Uterus (tissue), 3 donors: ENCODE measurements at regions not wholly inside any gene's neighbourhood (a gene's known extent, or its start where the extent isn't known, plus 50 kb on each side); places are given as distances from the start of the nearest gene placed in this dataset.
"Not testable (repeated sequence)": the region's sequence is repeated elsewhere in the genome, so short reads cannot be mapped to it uniquely, and the experiment has no call there.

Experiments used
- DNase-seq, 2 donors: peaks; one replicate each; pipeline ENCODE4 v3.0.0-alpha.2; 2019 to 2020
- H3K27ac ChIP-seq, 2 donors: fragments of 200-600 bp; sonication (generic); 1 replicate in 1 of 2; 2 replicates in 1 of 2; pipeline ENCODE4 v1.5.1; 2016 to 2018
- H3K27me3 ChIP-seq, 2 donors: fragments of 200-600 bp; sonication (generic); one replicate each; pipeline ENCODE4 v1.5.1; 2018 to 2019; ENCODE audit warnings: control low read depth in 1 of 2
- H3K36me3 ChIP-seq, 2 donors: fragments of 200-600 bp; sonication (generic); one replicate each; pipeline ENCODE4 v1.5.1; 2019; ENCODE audit warnings: control low read depth in 1 of 2
- H3K4me1 ChIP-seq, 2 donors: fragments of 200-600 bp; sonication (generic); one replicate each; pipeline ENCODE4 v1.5.1; 2018 to 2019; ENCODE audit warnings: control low read depth in 1 of 2
- H3K4me3 ChIP-seq, 2 donors: fragments of 200-600 bp; sonication (generic); 1 replicate in 1 of 2; 2 replicates in 1 of 2; pipeline ENCODE4 v1.5.1; 2018 to 2019; ENCODE audit warnings: mild to moderate bottlenecking in 1 of 2
- H3K9me3 ChIP-seq, 2 donors: fragments of 200-600 bp; sonication (generic); one replicate each; pipeline ENCODE4 v1.5.1; 2019; ENCODE audit warnings: control low read depth in 1 of 2
- CTCF ChIP-seq, 4 experiments: fragments of 200-600 bp in 2 of 4; fragments of 450-650 bp in 2 of 4; sonication (generic) in 2 of 4; IDR thresholded peaks; one replicate each; pipeline ENCODE4 v1.5.1; 2016 to 2019; ENCODE audit warnings: antibody characterized with exemption in 4 of 4, mild to moderate bottlenecking in 2 of 4, moderate library complexity in 1 of 4
- POLR2A ChIP-seq, 2 donors: fragments of 450-650 bp; IDR thresholded peaks; one replicate each; pipeline ENCODE4 v1.6.1; 2016; ENCODE audit warnings: antibody characterized with exemption in 2 of 2, mild to moderate bottlenecking in 1 of 2, moderate library complexity in 1 of 2
- intact Hi-C: fragments of 100-400 bp; cut with DNase I; formaldehyde crosslinking; loops from one replicate; pipeline ENCODE4 v1.15.1; 2023; ENCODE audit warnings: low total_unique reads
- donor health status: DM: yes; HTN: yes; CAD: no.

DNA sequence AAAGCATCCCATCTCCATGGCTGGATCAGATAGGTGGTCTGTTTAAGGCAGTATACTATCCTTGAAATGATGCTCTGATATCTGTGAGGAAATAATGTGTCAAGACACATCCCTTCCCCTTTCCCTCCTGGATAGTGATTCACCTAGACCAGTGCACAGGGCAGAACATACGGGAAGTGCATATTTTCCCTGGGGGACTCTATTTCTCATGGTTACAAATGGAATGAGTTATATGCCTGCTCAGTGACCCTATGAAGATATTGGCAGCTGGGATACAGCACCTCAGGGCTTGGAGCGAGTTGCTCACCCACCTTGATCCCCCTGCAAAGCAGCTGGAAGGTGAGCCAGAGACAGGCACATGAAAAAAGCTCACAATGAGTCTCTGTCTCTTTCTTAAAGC, 67.5 kb upstream of the PRL start:
- H3K9me3 ChIP-seq = no peaks in the 10 kb centered on the region
- H3K27me3 ChIP-seq = no peaks in the 10 kb centered on the region
- no peaks in the 10 kb centered on the region for H3K4me1 ChIP-seq
- H3K36me3 ChIP-seq = no peaks in the 10 kb centered on the region
- intact Hi-C loops = no loop called here
- no peak overlapping the region for H3K27ac ChIP-seq
- no peak overlapping the region for H3K4me3 ChIP-seq
- no peak for DNase-seq
- TF ChIP-seq CTCF (IDR thresholded peaks at IDR 0.05) (no peak), POLR2A (IDR thresholded peaks at IDR 0.05) (no peak)

- Histone ChIP-seq H3K9me3 (no peaks in the 10 kb centered on the region), H3K27ac (no peak overlapping the region), H3K4me3 (no peak overlapping the region), H3K36me3 (no peaks in the 10 kb centered on the region), H3K27me3 (no peaks in the 10 kb centered on the region), H3K4me1 (no peaks in the 10 kb centered on the region)
- DNase-seq = no peak
- no peak for TF ChIP-seq CTCF (IDR thresholded peaks at IDR 0.05)
- TF ChIP-seq POLR2A (IDR thresholded peaks at IDR 0.05) = no peak
- intact Hi-C loops = no loop called here
Observed at GRCh38 chr6:22366214-22366613, 69.4 kb upstream of the PRL start.

DNA sequence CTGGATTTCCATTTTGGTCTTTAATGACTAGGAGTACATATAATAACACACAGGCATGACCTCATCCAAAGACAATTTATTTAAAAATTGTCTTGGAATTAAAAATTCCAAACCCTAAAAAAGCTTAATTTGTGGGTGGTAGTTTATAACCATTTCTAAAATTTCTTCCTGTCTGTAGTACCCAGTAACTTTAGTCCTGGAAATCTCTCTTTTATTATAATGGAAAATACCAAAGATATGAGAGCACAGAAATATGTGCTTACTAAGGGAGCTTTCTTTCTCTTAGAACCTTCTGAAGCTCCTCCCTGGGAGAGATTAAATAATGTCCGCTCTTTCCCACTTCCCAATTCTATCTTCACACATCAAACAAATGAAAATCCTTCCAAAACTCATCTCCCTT, 70.5 kb upstream of the PRL start:
- H3K27ac ChIP-seq = peak overlapping the region in 1 of 2 donors; percentile 31
- intact Hi-C loops = no loop called here

DNA sequence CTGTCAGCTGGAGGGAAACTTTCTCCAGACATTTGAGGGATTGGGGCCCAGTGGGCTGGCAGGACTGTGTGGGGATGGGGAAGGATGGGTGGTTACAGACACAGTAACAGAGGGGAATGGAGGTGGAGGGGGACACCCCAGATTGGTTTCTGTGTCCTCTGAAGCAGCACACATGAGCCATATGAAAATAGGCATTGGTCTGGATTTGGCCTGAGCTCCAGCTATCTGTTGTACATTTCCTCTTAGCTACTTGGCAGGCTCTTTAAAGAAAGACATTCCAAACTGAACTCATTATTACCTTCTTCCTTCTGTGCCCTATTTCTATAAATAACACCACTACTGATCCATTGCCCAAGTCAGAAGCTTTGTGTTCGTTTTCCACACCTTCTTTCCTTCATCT, 72.0 kb upstream of the PRL start:
- Histone ChIP-seq H3K27me3 (no peaks in the 10 kb centered on the region), H3K4me3 (no peak overlapping the region), H3K9me3 (no peaks in the 10 kb centered on the region), H3K27ac (no peak overlapping the region), H3K36me3 (no peaks in the 10 kb centered on the region), H3K4me1 (no peaks in the 10 kb centered on the region)
- no peak for TF ChIP-seq CTCF (IDR thresholded peaks at IDR 0.05)
- TF ChIP-seq POLR2A (IDR thresholded peaks at IDR 0.05) = no peak
- intact Hi-C loops = no loop called here
- no peak for DNase-seq

More for the DNA sequence above, 70.5 kb upstream of the PRL start:
- no peaks in the 10 kb centered on the region for H3K4me1 ChIP-seq
- no peak overlapping the region for H3K4me3 ChIP-seq
- H3K36me3 ChIP-seq = no peaks in the 10 kb centered on the region
- DNase-seq = no peak
- H3K9me3 ChIP-seq = no peaks in the 10 kb centered on the region
- H3K27me3 ChIP-seq = no peaks in the 10 kb centered on the region
- TF ChIP-seq CTCF (IDR thresholded peaks at IDR 0.05) = no peak
- TF ChIP-seq POLR2A (IDR thresholded peaks at IDR 0.05) = no peak

- TF ChIP-seq POLR2A (IDR thresholded peaks at IDR 0.05) (no peak), CTCF (IDR thresholded peaks at IDR 0.05) (no peak)
- Histone ChIP-seq H3K9me3 (no peaks in the 10 kb centered on the region), H3K27ac (no peak overlapping the region), H3K36me3 (no peaks in the 10 kb centered on the region), H3K4me1 (no peaks in the 10 kb centered on the region), H3K4me3 (no peak overlapping the region), H3K27me3 (no peaks in the 10 kb centered on the region)
- intact Hi-C loops = no loop called here
- no peak for DNase-seq
Observed at GRCh38 chr6:22372922-22373321, 76.1 kb upstream of the PRL start.

GRCh38 chr6:22374950-22375349, 78.1 kb upstream of the PRL start:
- intact Hi-C loops, H3K9me3 ChIP-seq, DNase-seq, H3K4me1 ChIP-seq, H3K36me3 ChIP-seq, H3K4me3 ChIP-seq, H3K27me3 ChIP-seq: not testable (repeated sequence)
- peak overlapping the region; percentile 0 to 35 for H3K27ac ChIP-seq

- H3K4me1 ChIP-seq, DNase-seq, intact Hi-C loops, H3K4me3 ChIP-seq, H3K27me3 ChIP-seq, H3K36me3 ChIP-seq, H3K27ac ChIP-seq, H3K9me3 ChIP-seq: not testable (repeated sequence)
Observed at GRCh38 chr6:22376293-22376692, 79.5 kb upstream of the PRL start.

- H3K27ac ChIP-seq, H3K9me3 ChIP-seq, H3K27me3 ChIP-seq, DNase-seq, H3K4me1 ChIP-seq, H3K4me3 ChIP-seq, intact Hi-C loops, H3K36me3 ChIP-seq: not testable (repeated sequence)
Observed at GRCh38 chr6:22378536-22378935, 81.7 kb upstream of the PRL start.
